Heart left ventricle (tissue), 16 donors: ENCODE measurements at regions not wholly inside any gene's neighbourhood (a gene's known extent, or its start where the extent isn't known, plus 50 kb on each side); places are given as distances from the start of the nearest gene placed in this dataset.

Experiments used
- ATAC-seq, 4 donors: fragments of 200-7000 bp; cut with Tn5 transposase; one replicate each; pipeline ENCODE4 v1.9.1; 2020 to 2022; ENCODE audit warnings: moderate library complexity in 4 of 4, mild to moderate bottlenecking in 3 of 4, moderate number of reproducible peaks in 1 of 4
- DNase-seq, 5 donors: peaks; one replicate each; pipeline ENCODE4 v3.0.0-alpha.2; 2020
- H3K27ac ChIP-seq, 12 donors: fragments of 200-600 bp; sonication (generic) in 4 of 12; one replicate each; pipeline versions ENCODE4 v1.5.0 to v1.8.0; 2016 to 2022; ENCODE audit warnings: mild to moderate bottlenecking in 2 of 12
- H3K27me3 ChIP-seq, 9 donors: fragments of 200-600 bp; sonication (generic) in 2 of 9; one replicate each; pipeline versions ENCODE4 v1.5.1 to v1.8.0; 2016 to 2022; ENCODE audit warnings: mild to moderate bottlenecking in 3 of 9
- H3K36me3 ChIP-seq, 9 donors: fragments of 200-600 bp; sonication (generic) in 2 of 9; one replicate each; pipeline versions ENCODE4 v1.5.0 to v1.8.0; 2018 to 2022; ENCODE audit warnings: mild to moderate bottlenecking in 2 of 9
- H3K4me1 ChIP-seq, 12 donors: fragments of 200-600 bp; sonication (generic) in 4 of 12; one replicate each; pipeline versions ENCODE4 v1.5.0 to v1.8.0; 2016 to 2022; ENCODE audit warnings: mild to moderate bottlenecking in 3 of 12
- H3K4me3 ChIP-seq, 12 donors: fragments of 200-600 bp; sonication (generic) in 4 of 12; one replicate each; pipeline versions ENCODE4 v1.5.0 to v1.8.0; 2017 to 2022; ENCODE audit warnings: mild to moderate bottlenecking in 9 of 12, moderate library complexity in 4 of 12
- H3K9me3 ChIP-seq, 12 donors: fragments of 200-600 bp; sonication (generic) in 4 of 12; one replicate each; pipeline versions ENCODE4 v1.5.0 to v1.8.0; 2016 to 2022; ENCODE audit warnings: mild to moderate bottlenecking in 1 of 12
- POLR2A ChIP-seq, 2 donors: fragments of 450-650 bp; IDR thresholded peaks; one replicate each; pipeline ENCODE4 v1.6.1; 2017; ENCODE audit warnings: antibody characterized with exemption in 2 of 2, mild to moderate bottlenecking in 2 of 2, moderate library complexity in 2 of 2
- WGBS, 4 donors: extraction: QIAGEN DNeasy Blood & Tissue Kit in 2 of 4; methylation state at CpG; one replicate each; pipeline versions ENCODE4 v1.1.5 to v1.1.7; 2013 to 2018; 5-methylcytosine and 5-hydroxymethylcytosine counted together
- intact Hi-C, 10 donors: fragments of 100-400 bp; cut with DNase I; formaldehyde crosslinking; loops; one replicate each; pipeline versions ENCODE4 v1.11.1 to v1.14.2; 2022
- TF ChIP-seq, protein P1 (sequence below), 12 donors: fragments of 200-600 bp; sonication (generic) in 4 of 12; IDR thresholded peaks; one replicate each; pipeline versions ENCODE4 v1.5.0 to v1.8.0; 2018 to 2022; ENCODE audit warnings: antibody characterized with exemption in 12 of 12, mild to moderate bottlenecking in 5 of 12
- donor health status: ischemic (EF 13 %, LVEDD 7.1; RV severe dilation, severe dysfunction).
- donor health status: healthy with polysubstance abuse.
- donor health status: DM: no; HTN: yes; CAD: no.
- donor health status: DM: no; HTN: no; CAD: no.
- donor health status: ischemic (EF 25% LVEDD 6.9; RV normal size, moderate dysfunction).
- donor health status: ischemic (EF 25% LVEDD 5.7; RV mildly dilated, moderate dysfunction).
- donor health status: healthy.
- donor health status: DM: yes; HTN: yes; CAD: no.
- donor health status: ischemic (EF 35%, LVEDD 5.7; RV mildly dilated, moderate dysfunction).
- donor health status: nonischemic (EF 11% LVEDD 7.7; RV severe dilation, severe dysfunction).
- donor health status: DM: yes; HTN: yes; CAD: no.
- donor health status: PGD.
- donor health status: ischemic (EF 29% LVEDD 5.4; RV normal size, mild dysfunction).
- donor health status: nonischemic (EF 23%, LVEDD 6.1; RV moderate dilation, normal function).

DNA sequence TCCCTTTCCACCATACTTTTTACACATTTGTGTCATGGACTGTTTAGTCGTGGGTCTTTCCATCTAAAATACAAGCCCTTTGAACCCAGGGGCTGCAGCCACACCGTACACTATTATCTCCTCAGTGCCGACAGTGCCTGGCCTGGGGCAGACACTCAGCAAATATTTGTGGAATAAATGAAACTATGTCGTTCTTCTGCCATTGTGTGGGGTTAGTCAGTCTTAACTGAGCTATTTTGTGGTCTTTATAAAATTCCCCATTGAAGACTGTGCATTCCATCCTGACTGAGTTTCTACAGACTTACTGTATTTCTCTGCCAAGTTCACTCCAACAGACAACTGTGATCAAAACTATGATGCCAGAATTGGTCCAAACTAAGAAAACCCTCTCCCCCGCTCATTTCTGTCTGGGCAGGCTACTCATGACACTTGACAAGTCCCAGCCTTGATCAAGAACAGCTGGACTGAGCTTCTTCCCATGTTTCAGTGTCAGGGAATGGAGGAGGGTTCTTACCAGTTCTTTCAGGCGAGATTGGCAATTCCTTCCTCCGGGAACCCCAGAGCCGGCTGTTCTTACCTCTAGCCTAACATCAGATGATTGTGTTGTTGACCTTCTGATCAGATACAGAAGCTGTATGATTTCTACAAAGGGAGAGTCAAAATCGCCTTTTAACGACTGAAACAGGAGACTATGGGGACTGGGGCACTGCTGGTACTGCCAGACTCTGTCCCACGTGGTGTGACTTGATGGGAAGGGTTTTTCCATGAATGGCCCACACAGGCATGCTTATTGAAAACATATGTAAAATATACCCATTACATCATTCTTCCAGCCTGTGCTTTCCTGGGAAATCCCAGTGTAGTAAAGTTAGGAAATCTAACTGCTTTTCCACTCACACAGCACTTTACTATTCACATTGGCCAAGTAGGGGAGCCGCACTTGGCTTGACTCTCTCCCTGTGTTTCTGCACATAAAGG is 77.4 kb upstream of the NPAS2 start:
- no peaks in the 10 kb centered on the region for H3K36me3 ChIP-seq
- H3K4me3 ChIP-seq, result no peak overlapping the region
- intact Hi-C loops, result loop anchor here in 2 of 10 donors (5.0 kb wide), 2 partner anchors 75 to 235 kb away; no protein-coding TSS in a partner anchor
- no peaks in the 10 kb centered on the region for H3K27me3 ChIP-seq
- TF ChIP-seq, protein P1, sequence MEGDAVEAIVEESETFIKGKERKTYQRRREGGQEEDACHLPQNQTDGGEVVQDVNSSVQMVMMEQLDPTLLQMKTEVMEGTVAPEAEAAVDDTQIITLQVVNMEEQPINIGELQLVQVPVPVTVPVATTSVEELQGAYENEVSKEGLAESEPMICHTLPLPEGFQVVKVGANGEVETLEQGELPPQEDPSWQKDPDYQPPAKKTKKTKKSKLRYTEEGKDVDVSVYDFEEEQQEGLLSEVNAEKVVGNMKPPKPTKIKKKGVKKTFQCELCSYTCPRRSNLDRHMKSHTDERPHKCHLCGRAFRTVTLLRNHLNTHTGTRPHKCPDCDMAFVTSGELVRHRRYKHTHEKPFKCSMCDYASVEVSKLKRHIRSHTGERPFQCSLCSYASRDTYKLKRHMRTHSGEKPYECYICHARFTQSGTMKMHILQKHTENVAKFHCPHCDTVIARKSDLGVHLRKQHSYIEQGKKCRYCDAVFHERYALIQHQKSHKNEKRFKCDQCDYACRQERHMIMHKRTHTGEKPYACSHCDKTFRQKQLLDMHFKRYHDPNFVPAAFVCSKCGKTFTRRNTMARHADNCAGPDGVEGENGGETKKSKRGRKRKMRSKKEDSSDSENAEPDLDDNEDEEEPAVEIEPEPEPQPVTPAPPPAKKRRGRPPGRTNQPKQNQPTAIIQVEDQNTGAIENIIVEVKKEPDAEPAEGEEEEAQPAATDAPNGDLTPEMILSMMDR (IDR thresholded peaks at IDR 0.05), result no peak
- TF ChIP-seq POLR2A (IDR thresholded peaks at IDR 0.05), result no peak
- peak in 4 of 5 donors; percentile 32 to 55 (median 40) for DNase-seq
- peak overlapping the region in 7 of 12 donors; percentile 6 to 69 (median 59) for H3K27ac ChIP-seq
- peak; percentile 80 to 89 (median 86) for ATAC-seq
- 62 to 73% (median 67%) methylated on average over 11 to 12 of the region's 12 CpGs for WGBS, 4 donors
- H3K4me1 ChIP-seq, result peaks cover 0 to 22% (median 0%) of the 10 kb centered on the region in 12 donors
- H3K9me3 ChIP-seq, result no peaks in the 10 kb centered on the region

DNA sequence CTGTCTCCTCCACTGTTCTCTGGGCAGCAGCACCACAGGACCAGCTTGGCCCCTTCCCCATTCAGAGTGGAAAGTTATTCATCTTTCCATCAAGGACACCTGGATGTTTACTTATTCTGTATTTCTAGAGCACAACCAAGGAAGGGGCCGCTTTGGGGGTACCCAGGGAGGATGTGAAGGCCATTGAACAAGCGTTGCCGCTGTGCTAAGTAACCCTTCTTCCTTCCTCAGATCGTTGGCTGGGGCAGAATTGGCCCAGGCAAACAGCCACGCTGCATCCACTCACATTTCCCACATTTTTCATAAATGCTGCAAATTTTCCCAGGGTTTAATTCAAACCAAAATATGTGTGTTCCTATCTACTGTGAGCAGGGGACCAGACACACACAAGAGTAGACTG is 76.2 kb upstream of the NPAS2 start:
- Histone ChIP-seq H3K27ac (no peak overlapping the region), H3K36me3 (no peaks in the 10 kb centered on the region), H3K27me3 (no peaks in the 10 kb centered on the region), H3K9me3 (no peaks in the 10 kb centered on the region), H3K4me3 (no peak overlapping the region), H3K4me1 (peaks cover 0 to 22% (median 2%) of the 10 kb centered on the region in 12 donors)
- no peak for TF ChIP-seq POLR2A (IDR thresholded peaks at IDR 0.05)
- TF ChIP-seq, protein P1 (IDR thresholded peaks at IDR 0.05), result no peak
- WGBS, 4 donors, result 50 to 71% (median 67%) methylated on average over 5 of the region's 5 CpGs
- DNase-seq (no peak), ATAC-seq (no peak)
- intact Hi-C loops, result loop anchor here in 2 of 10 donors (5.0 kb wide), 2 partner anchors 74 to 234 kb away; no protein-coding TSS in a partner anchor

DNA sequence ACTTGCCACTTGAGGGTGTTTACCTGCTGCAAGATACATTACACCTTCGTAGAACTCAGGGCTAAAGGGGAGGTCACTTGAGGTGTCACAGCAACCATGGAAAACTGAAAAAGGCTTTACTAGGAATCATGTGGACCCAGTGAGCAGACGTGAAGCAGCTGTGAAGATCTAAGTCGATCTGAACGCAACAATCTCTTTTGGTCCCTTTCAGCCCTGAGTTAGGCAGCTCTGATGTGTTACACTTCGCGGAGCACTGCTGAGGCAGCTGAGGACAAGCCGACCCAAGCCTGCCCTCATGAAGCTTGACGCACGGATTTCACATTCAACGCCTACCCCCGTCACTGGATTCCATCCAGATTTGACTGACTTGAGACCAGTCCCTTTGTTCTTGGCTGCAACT is 75.8 kb upstream of the NPAS2 start:
- WGBS, 4 donors, result 84 to 90% (median 87%) methylated on average over 11 of the region's 11 CpGs
- no peak overlapping the region for H3K27ac ChIP-seq
- no peak for TF ChIP-seq POLR2A (IDR thresholded peaks at IDR 0.05)
- TF ChIP-seq, protein P1 (IDR thresholded peaks at IDR 0.05), result no peak
- peaks cover 0 to 22% (median 2%) of the 10 kb centered on the region in 12 donors for H3K4me1 ChIP-seq
- no peaks in the 10 kb centered on the region for H3K36me3 ChIP-seq
- no peak overlapping the region for H3K4me3 ChIP-seq
- no peaks in the 10 kb centered on the region for H3K9me3 ChIP-seq
- DNase-seq, result no peak
- no peaks in the 10 kb centered on the region for H3K27me3 ChIP-seq
- intact Hi-C loops, result loop anchor here in 2 of 10 donors (5.0 kb wide), 2 partner anchors 73 to 233 kb away; no protein-coding TSS in a partner anchor
- ATAC-seq, result no peak

- Histone ChIP-seq H3K36me3 (no peaks in the 10 kb centered on the region), H3K9me3 (no peaks in the 10 kb centered on the region), H3K27ac (no peak overlapping the region), H3K4me1 (peaks cover 0 to 22% (median 2%) of the 10 kb centered on the region in 12 donors), H3K27me3 (no peaks in the 10 kb centered on the region), H3K4me3 (no peak overlapping the region)
- WGBS, 4 donors, result 75 to 92% (median 80%) methylated on average over 5 of the region's 5 CpGs
- ATAC-seq (no peak), DNase-seq (no peak)
- intact Hi-C loops, result loop anchor here in 2 of 10 donors (5.0 kb wide), 2 partner anchors 73 to 233 kb away; no protein-coding TSS in a partner anchor
- TF ChIP-seq, protein P1 (IDR thresholded peaks at IDR 0.05), result no peak
- TF ChIP-seq POLR2A (IDR thresholded peaks at IDR 0.05), result no peak
These were observed 75.3 kb upstream of the NPAS2 start for GRCh38 chr2:100744589-100744988.
